ENCODE measurements at regions not wholly inside any gene's neighbourhood (a gene's known extent, or its start where the extent isn't known, plus 50 kb on each side); places are given as distances from the start of the nearest gene placed in this dataset.

GRCh38 chr4:62881210-62881609, 1528.0 kb downstream of the TECRL start:
- TF ChIP-seq, protein P1, sequence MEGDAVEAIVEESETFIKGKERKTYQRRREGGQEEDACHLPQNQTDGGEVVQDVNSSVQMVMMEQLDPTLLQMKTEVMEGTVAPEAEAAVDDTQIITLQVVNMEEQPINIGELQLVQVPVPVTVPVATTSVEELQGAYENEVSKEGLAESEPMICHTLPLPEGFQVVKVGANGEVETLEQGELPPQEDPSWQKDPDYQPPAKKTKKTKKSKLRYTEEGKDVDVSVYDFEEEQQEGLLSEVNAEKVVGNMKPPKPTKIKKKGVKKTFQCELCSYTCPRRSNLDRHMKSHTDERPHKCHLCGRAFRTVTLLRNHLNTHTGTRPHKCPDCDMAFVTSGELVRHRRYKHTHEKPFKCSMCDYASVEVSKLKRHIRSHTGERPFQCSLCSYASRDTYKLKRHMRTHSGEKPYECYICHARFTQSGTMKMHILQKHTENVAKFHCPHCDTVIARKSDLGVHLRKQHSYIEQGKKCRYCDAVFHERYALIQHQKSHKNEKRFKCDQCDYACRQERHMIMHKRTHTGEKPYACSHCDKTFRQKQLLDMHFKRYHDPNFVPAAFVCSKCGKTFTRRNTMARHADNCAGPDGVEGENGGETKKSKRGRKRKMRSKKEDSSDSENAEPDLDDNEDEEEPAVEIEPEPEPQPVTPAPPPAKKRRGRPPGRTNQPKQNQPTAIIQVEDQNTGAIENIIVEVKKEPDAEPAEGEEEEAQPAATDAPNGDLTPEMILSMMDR (conservative IDR thresholded peaks at IDR 0.05 in 1 of 2, IDR thresholded peaks at IDR 0.05 in 1 of 2; ENCODE audit: extremely low read depth in 1 of 2, insufficient read depth in 1 of 2, low read depth in 1 of 2, low read length in 2 of 2): no peak
- no peak for TF ChIP-seq EZH2 (IDR thresholded peaks at IDR 0.05; ENCODE audit: borderline replicate concordance, low read length)
